Retinal pigment epithelial cell (primary cell): ENCODE measurements at regions not wholly inside any gene's neighbourhood (a gene's known extent, or its start where the extent isn't known, plus 50 kb on each side); places are given as distances from the start of the nearest gene placed in this dataset.

Experiments used
- DNase-seq: peaks from one replicate; pipeline ENCODE4 v3.0.0-alpha.2; 2010; ENCODE audit warnings: low read depth
- H3K4me3 ChIP-seq: 2 replicates; pipeline ENCODE4 v1.5.1; 2011; ENCODE audit warnings: mild to moderate bottlenecking, low read length, control low read depth, moderate library complexity
- TF ChIP-seq, protein P1 (sequence below): conservative IDR thresholded peaks from 2 replicates; pipeline ENCODE4 v1.5.1; 2011; ENCODE audit warnings: low read depth, low read length, control low read depth, inconsistent platforms

DNA sequence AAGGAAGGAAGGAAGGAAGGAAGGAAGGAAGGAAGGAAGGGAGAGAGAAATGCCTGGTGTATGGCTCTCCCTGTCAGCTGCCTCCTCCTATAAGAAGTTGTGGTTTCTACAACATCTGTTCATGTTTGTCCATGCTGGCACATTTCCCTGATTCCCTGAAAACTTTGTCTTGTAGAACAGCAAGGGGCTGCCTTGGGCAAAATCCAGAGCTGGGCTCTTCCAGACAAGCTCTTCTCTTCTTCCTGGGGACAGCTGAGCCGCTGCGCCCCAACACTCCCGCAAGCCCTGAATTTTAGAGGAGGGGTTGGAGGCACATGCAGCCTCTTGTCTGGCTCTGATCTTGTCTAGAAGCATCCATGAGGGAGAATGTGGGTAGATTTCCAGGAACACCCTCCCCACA lies 282.0 kb upstream of the ADARB2 start:
- no peak for DNase-seq
- TF ChIP-seq, protein P1, sequence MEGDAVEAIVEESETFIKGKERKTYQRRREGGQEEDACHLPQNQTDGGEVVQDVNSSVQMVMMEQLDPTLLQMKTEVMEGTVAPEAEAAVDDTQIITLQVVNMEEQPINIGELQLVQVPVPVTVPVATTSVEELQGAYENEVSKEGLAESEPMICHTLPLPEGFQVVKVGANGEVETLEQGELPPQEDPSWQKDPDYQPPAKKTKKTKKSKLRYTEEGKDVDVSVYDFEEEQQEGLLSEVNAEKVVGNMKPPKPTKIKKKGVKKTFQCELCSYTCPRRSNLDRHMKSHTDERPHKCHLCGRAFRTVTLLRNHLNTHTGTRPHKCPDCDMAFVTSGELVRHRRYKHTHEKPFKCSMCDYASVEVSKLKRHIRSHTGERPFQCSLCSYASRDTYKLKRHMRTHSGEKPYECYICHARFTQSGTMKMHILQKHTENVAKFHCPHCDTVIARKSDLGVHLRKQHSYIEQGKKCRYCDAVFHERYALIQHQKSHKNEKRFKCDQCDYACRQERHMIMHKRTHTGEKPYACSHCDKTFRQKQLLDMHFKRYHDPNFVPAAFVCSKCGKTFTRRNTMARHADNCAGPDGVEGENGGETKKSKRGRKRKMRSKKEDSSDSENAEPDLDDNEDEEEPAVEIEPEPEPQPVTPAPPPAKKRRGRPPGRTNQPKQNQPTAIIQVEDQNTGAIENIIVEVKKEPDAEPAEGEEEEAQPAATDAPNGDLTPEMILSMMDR = no peak
- no peak overlapping the region for H3K4me3 ChIP-seq

DNA sequence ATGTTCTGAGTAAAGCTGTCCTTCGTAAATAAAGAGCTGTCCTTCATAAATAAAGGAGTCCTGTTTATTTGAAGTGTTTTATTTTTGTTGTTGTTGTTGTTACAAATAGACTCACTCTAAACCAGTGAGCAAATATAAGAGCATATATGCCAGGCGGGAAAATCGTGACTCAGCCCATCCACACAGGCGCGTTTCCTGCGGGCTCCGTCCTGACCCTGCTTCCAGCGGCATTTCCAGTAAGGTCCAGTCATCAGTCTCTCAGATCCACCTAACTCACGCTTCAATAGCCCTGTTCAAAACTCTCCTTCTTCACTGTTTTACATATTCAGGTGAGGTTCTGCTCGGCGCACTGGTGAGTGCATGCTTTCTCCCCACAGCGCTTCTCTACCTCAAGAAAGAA lies 277.2 kb upstream of the ADARB2 start:
- H3K4me3 ChIP-seq = no peak overlapping the region
- TF ChIP-seq, protein P1 = no peak
- no peak for DNase-seq

DNA sequence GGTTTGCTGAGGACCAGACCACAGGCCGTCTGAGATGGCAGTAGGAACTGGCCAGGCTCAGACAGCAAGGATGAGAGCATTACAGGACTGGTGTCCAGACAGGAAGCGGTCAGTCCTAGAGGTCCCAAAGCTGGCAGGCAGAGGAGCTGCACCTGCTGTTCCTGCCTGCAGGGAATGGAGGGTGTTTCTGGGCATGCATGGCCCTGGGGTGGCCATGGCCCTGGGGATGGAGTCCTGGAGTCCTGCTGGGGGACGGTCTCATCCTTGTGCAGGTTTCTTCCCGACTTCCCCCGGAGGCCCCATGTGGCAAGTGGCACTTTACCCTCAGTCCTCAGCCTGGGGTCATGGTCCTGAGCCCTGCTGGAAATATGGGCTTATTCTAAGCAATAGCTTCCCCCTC lies 274.9 kb upstream of the ADARB2 start:
- H3K4me3 ChIP-seq = no peak overlapping the region
- no peak for DNase-seq
- TF ChIP-seq, protein P1 = no peak

DNA sequence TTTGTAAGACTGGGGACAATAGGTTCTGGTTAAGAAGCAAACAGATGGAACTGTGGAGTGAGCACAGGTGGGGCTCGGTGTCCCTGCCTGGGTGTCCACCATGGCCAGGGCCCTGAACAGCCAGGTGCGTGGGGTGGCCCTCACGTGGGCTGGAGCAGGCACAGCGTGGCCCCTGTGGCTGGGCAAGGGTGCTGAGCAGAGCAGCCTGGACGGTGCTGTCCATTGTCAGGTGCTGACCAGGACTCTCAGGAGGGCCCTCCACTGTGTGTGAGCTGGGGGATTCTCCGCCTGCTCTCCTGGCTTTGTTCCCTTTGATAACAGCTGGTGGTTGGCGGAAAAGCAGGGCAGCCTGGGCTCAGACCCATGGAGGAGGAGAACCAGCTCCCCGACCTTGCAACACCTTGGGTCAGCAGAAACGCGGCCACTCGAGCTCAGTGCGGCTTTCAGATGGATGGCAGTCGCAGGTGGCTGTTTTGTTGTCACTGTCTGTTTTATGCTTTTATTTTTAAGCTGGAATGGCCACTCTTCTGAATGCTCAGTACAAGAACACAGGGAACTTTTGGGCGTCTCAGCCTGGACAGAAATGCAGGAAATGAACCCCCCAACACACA lies 273.9 kb upstream of the ADARB2 start:
- H3K4me3 ChIP-seq = no peak overlapping the region
- TF ChIP-seq, protein P1 = no peak
- DNase-seq = no peak

DNA sequence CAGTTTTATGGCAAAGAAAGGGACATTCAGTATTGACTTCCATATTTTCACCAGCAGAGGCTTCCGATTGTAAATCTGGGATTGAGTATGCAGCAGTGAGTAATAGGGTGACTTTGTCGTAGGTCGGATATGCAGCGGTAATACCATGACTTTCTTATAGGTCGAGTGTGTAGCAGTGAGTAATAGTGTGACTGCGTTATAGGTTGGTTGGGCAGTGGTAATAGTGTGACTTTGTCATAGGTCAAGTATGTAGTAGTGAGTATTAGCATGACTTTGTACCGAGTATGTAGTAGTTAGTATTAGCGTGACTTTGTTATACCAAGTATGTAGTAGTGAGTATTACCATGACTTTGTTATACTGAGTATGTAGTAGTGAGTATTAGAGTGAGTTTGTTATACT lies 268.2 kb upstream of the ADARB2 start:
- no peak overlapping the region for H3K4me3 ChIP-seq
- TF ChIP-seq, protein P1 = no peak
- no peak for DNase-seq

DNA sequence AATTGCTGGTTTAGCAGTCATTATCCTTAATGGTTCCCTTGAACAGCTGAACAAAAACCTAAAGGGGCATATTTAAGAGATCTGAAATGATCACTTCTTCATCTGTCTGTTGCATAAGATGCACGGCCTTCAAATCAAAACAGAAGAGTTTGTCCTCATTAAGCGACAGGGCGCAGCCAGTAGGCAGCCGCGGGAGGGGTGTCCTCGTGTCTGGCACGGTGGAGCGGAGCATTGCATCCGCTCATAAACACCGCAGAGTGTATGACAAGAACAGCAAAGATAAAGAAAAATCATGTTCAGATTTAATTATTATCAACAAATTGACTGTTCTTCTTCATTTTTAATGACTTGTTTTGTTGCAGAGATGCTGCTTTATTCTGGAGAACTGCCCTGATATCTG lies 255.6 kb upstream of the ADARB2 start:
- TF ChIP-seq, protein P1 = no peak
- DNase-seq = no peak
- no peak overlapping the region for H3K4me3 ChIP-seq

DNA sequence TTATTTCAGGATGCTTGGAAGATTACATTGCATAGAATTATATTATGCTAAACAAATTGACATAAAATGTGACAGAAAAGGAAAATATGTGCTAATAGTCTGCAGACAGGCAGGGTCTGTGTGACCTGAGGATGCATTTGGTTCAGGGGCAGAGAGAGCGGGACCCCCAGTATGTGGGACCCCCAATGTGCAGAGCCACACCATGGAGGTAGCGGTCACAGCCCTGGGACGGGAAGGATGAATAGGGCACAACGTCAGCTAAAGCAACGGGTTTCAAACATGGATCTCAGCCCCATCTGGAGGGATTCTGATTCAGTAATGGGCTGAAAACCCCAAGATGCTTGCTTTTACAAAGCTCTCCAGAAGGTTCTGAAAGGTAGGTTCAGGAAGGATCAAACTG lies 251.8 kb upstream of the ADARB2 start:
- H3K4me3 ChIP-seq = no peak overlapping the region
- TF ChIP-seq, protein P1 = no peak
- DNase-seq = no peak
